ENCODE measurements at regions not wholly inside any gene's neighbourhood (a gene's known extent, or its start where the extent isn't known, plus 50 kb on each side); places are given as distances from the start of the nearest gene placed in this dataset.

DNA sequence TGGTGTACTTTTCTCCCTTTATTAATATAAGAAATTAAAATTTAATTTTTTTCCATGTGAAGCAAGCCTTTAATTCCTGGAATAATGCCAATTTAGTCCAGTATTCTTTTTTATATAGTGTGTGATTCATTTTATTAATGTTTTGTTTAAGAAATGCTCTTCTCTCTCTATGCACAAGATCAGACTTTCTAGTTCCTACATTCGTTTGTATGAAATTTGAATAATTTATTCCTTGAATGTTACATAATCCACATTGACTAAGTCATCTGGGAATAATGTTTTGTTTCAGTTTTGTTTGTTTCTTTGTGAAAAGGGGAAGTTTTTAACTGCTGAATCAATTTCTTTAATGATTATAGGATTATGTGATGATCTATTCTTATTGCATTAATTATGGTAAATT, 181.4 kb upstream of the ID4 start:
- no peak overlapping the region for H3K14ac ChIP-seq (replicated peaks; ENCODE audit: low read depth, low read length)
- H4K20me1 ChIP-seq (ENCODE audit: insufficient read depth, low read length), result no peaks in the 10 kb centered on the region
- no peak overlapping the region for H3K4me3 ChIP-seq (ENCODE audit: insufficient read depth, low read depth, low read length)
- H3K9me1 ChIP-seq (ENCODE audit: insufficient read depth, low read length), result no peaks in the 10 kb centered on the region
- TF ChIP-seq RCOR1 (IDR thresholded peaks at IDR 0.05; ENCODE audit: insufficient replicate concordance, low read length), result no peak
- TF ChIP-seq FOS (IDR thresholded peaks at IDR 0.05; ENCODE audit: low read depth, low read length), result no peak
- no peak for TF ChIP-seq RFX5 (IDR thresholded peaks at IDR 0.05; ENCODE audit: low read depth, low read length)
- no peak for TF ChIP-seq CEBPB (IDR thresholded peaks at IDR 0.05; ENCODE audit: low read depth, low read length)
- TF ChIP-seq, protein P1, sequence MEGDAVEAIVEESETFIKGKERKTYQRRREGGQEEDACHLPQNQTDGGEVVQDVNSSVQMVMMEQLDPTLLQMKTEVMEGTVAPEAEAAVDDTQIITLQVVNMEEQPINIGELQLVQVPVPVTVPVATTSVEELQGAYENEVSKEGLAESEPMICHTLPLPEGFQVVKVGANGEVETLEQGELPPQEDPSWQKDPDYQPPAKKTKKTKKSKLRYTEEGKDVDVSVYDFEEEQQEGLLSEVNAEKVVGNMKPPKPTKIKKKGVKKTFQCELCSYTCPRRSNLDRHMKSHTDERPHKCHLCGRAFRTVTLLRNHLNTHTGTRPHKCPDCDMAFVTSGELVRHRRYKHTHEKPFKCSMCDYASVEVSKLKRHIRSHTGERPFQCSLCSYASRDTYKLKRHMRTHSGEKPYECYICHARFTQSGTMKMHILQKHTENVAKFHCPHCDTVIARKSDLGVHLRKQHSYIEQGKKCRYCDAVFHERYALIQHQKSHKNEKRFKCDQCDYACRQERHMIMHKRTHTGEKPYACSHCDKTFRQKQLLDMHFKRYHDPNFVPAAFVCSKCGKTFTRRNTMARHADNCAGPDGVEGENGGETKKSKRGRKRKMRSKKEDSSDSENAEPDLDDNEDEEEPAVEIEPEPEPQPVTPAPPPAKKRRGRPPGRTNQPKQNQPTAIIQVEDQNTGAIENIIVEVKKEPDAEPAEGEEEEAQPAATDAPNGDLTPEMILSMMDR (conservative IDR thresholded peaks at IDR 0.05; ENCODE audit: low read depth, low read length), result no peak
- TF ChIP-seq SMC3 (IDR thresholded peaks at IDR 0.05; ENCODE audit: low read depth, low read length), result no peak
- TF ChIP-seq CHD1 (IDR thresholded peaks at IDR 0.05; ENCODE audit: low read depth, low read length), result no peak
- no peak for TF ChIP-seq MAZ (IDR thresholded peaks at IDR 0.05; ENCODE audit: borderline replicate concordance, low read depth, low read length)
- TF ChIP-seq, protein P2, sequence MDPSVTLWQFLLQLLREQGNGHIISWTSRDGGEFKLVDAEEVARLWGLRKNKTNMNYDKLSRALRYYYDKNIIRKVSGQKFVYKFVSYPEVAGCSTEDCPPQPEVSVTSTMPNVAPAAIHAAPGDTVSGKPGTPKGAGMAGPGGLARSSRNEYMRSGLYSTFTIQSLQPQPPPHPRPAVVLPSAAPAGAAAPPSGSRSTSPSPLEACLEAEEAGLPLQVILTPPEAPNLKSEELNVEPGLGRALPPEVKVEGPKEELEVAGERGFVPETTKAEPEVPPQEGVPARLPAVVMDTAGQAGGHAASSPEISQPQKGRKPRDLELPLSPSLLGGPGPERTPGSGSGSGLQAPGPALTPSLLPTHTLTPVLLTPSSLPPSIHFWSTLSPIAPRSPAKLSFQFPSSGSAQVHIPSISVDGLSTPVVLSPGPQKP (IDR thresholded peaks at IDR 0.05; ENCODE audit: borderline replicate concordance, low read depth, low read length), result no peak
- POLR2A ChIA-PET (ENCODE audit: unreplicated experiment), result no interaction called here
- H4K5ac ChIP-seq (ENCODE audit: low read depth, low read length), result no peak overlapping the region
- intact Hi-C loops (cut with micrococcal nuclease), result no loop called here
- H4K8ac ChIP-seq (ENCODE audit: low read depth in 2 of 2, low read length in 2 of 2), result no peak overlapping the region
- in situ Hi-C loops (cut with MboI; ENCODE audit: low sequenced_read_pairs), result no loop called here
- no peaks in the 10 kb centered on the region for H3K79me1 ChIP-seq (ENCODE audit: low read depth in 1 of 2, low read length in 2 of 2)
- DNase-seq (no peak), ATAC-seq (ENCODE audit: low read depth) (no peak)
- BruUV-seq (replicated peaks), result no TSS peak
- no peaks in the 10 kb centered on the region; the same call in 1 of the 2 replicates for H3K27me3 ChIP-seq (ENCODE audit: control insufficient read depth, insufficient read depth, low read length)
- H2AK9ac ChIP-seq (replicated peaks; ENCODE audit: low read depth, low read length, poor library complexity), result no peak overlapping the region
- H3K9ac ChIP-seq (ENCODE audit: low read depth, low read length), result no peak overlapping the region
- no peak overlapping the region for H3K56ac ChIP-seq (ENCODE audit: extremely low read depth, insufficient read depth, low read length)
- H3K36me3 ChIP-seq (ENCODE audit: control insufficient read depth, insufficient read depth, low read length), result no peaks in the 10 kb centered on the region
- dilution Hi-C loops (cut with HindIII; ENCODE audit: low sequenced_read_pairs, unreplicated experiment), result no loop called here
- no peak overlapping the region for H2BK120ac ChIP-seq (ENCODE audit: low read depth, low read length)
- no peaks in the 10 kb centered on the region for H3K9me3 ChIP-seq (ENCODE audit: control insufficient read depth, insufficient read depth, low read length)
- no peak overlapping the region for H3K4me2 ChIP-seq (ENCODE audit: low read depth, low read length)
- H3K18ac ChIP-seq (ENCODE audit: low read depth, low read length), result no peak overlapping the region
- H3K23ac ChIP-seq (ENCODE audit: low read depth, low read length), result no peak overlapping the region
- no peak overlapping the region for H2BK15ac ChIP-seq (ENCODE audit: low read depth, low read length)
- no peak overlapping the region for H2BK20ac ChIP-seq (ENCODE audit: low read depth, low read length)
- no peak overlapping the region for H2BK5ac ChIP-seq (ENCODE audit: low read depth, low read length, poor library complexity, severe bottlenecking)
- no peak overlapping the region for H3K4ac ChIP-seq (ENCODE audit: low read depth, low read length)
- no peak overlapping the region for H2AK5ac ChIP-seq (ENCODE audit: low read depth, low read length)
- H3K27ac ChIP-seq (ENCODE audit: insufficient read depth, low read length), result no peak overlapping the region
- H2AFZ ChIP-seq (replicated peaks; ENCODE audit: low read length, poor library complexity), result no peak overlapping the region
- no peaks in the 10 kb centered on the region for H3K4me1 ChIP-seq (ENCODE audit: control insufficient read depth, insufficient read depth, low read length)
- no peak overlapping the region for H4K91ac ChIP-seq (ENCODE audit: insufficient read depth, low read depth, low read length)
- no CpG with 5 or more reads among the region's 1 CpG for WGBS, 2 experiments (ENCODE audit: extremely low coverage in 2 of 2, insufficient read length in 1 of 2)
- CTCF ChIA-PET, result no interaction called here

All from IMR-90 (cell line).